ENCODE measurements at regions not wholly inside any gene's neighbourhood (a gene's known extent, or its start where the extent isn't known, plus 50 kb on each side); places are given as distances from the start of the nearest gene placed in this dataset.

DNA sequence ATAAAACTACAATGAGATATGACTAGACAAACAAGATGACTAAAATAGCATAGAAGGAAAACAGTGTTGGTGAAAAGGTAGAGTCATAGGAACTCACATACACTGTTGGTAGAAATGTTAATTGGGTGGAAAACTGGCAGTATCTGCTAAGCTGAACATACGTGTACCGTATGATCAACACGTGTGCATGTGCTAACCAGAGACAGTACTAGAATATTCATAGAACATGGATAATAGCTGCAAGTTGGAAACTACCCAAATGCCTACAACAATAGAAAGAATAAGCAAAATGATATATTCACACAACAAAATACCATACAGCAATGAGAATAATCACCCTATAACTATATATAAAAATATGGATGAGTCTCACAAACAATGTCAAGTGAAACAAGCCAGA is 184.0 kb downstream of the IBTK start:
- ATAC-seq (no peak), DNase-seq (no peak)
- TF ChIP-seq, protein P1, sequence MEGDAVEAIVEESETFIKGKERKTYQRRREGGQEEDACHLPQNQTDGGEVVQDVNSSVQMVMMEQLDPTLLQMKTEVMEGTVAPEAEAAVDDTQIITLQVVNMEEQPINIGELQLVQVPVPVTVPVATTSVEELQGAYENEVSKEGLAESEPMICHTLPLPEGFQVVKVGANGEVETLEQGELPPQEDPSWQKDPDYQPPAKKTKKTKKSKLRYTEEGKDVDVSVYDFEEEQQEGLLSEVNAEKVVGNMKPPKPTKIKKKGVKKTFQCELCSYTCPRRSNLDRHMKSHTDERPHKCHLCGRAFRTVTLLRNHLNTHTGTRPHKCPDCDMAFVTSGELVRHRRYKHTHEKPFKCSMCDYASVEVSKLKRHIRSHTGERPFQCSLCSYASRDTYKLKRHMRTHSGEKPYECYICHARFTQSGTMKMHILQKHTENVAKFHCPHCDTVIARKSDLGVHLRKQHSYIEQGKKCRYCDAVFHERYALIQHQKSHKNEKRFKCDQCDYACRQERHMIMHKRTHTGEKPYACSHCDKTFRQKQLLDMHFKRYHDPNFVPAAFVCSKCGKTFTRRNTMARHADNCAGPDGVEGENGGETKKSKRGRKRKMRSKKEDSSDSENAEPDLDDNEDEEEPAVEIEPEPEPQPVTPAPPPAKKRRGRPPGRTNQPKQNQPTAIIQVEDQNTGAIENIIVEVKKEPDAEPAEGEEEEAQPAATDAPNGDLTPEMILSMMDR (IDR thresholded peaks at IDR 0.05), result no peak
- Histone ChIP-seq H3K4me3 (ENCODE audit: low read length) (no peak overlapping the region), H3K9me3 (ENCODE audit: control insufficient read depth, insufficient read depth, low read length) (no peaks in the 10 kb centered on the region), H3K36me3 (ENCODE audit: control insufficient read depth, insufficient read depth, low read length) (no peaks in the 10 kb centered on the region), H3K27ac (ENCODE audit: low read length) (no peak overlapping the region), H3K4me1 (ENCODE audit: control insufficient read depth, insufficient read depth, low read length) (no peaks in the 10 kb centered on the region), H3K27me3 (ENCODE audit: control insufficient read depth, insufficient read depth, low read length) (no peaks in the 10 kb centered on the region)
- H3K36me3 Mint-ChIP-seq, result no peaks in the 10 kb centered on the region
- H3K4me1 Mint-ChIP-seq, result no peaks in the 10 kb centered on the region
- H3K27ac Mint-ChIP-seq, result no peak overlapping the region
- no peaks in the 10 kb centered on the region for H3K27me3 Mint-ChIP-seq (ENCODE audit: low read depth in 2 of 2)
- H3K9me3 Mint-ChIP-seq, result no peaks in the 10 kb centered on the region
- WGBS (ENCODE audit: insufficient coverage), result 98% methylated on average over 3 of the region's 3 CpGs
- H3K4me3 Mint-ChIP-seq, result no peak overlapping the region
- intact Hi-C loops (cut with micrococcal nuclease), result no loop called here

DNA sequence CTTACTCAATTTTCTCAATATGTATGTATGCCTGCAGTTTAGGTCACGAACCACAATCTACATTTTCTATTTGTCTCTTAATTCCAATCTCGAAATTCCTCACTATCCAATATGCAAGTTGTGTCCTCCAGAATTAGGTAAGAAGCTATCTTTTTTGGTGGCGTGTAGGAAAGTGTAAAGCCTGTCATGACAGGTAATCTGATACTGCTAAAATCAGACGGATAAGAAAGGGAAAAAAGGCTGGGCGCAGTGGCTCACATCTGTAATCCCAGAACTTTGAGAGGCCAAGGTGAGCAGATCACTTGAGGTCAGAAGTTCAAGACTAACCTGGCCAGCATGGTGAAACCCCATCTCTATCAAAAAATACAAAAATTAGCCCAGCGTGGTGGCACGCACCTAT is 185.3 kb downstream of the IBTK start:
- intact Hi-C loops (cut with micrococcal nuclease), result no loop called here
- H3K36me3 ChIP-seq (ENCODE audit: control insufficient read depth, insufficient read depth, low read length), result no peaks in the 10 kb centered on the region
- no peak for ATAC-seq
- no peak for DNase-seq
- no peaks in the 10 kb centered on the region for H3K36me3 Mint-ChIP-seq
- no peaks in the 10 kb centered on the region for H3K9me3 Mint-ChIP-seq
- no peaks in the 10 kb centered on the region for H3K27me3 Mint-ChIP-seq (ENCODE audit: low read depth in 2 of 2)
- WGBS (ENCODE audit: insufficient coverage), result 76% methylated on average over 5 of the region's 7 CpGs
- no peaks in the 10 kb centered on the region for H3K27me3 ChIP-seq (ENCODE audit: control insufficient read depth, insufficient read depth, low read length)
- TF ChIP-seq, protein P1 (IDR thresholded peaks at IDR 0.05), result no peak
- H3K27ac ChIP-seq (ENCODE audit: low read length), result no peak overlapping the region
- H3K9me3 ChIP-seq (ENCODE audit: control insufficient read depth, insufficient read depth, low read length), result no peaks in the 10 kb centered on the region
- H3K4me3 Mint-ChIP-seq, result no peak overlapping the region
- H3K27ac Mint-ChIP-seq, result no peak overlapping the region
- H3K4me1 ChIP-seq (ENCODE audit: control insufficient read depth, insufficient read depth, low read length), result no peaks in the 10 kb centered on the region
- H3K4me3 ChIP-seq (ENCODE audit: low read length), result no peak overlapping the region
- H3K4me1 Mint-ChIP-seq, result no peaks in the 10 kb centered on the region

DNA sequence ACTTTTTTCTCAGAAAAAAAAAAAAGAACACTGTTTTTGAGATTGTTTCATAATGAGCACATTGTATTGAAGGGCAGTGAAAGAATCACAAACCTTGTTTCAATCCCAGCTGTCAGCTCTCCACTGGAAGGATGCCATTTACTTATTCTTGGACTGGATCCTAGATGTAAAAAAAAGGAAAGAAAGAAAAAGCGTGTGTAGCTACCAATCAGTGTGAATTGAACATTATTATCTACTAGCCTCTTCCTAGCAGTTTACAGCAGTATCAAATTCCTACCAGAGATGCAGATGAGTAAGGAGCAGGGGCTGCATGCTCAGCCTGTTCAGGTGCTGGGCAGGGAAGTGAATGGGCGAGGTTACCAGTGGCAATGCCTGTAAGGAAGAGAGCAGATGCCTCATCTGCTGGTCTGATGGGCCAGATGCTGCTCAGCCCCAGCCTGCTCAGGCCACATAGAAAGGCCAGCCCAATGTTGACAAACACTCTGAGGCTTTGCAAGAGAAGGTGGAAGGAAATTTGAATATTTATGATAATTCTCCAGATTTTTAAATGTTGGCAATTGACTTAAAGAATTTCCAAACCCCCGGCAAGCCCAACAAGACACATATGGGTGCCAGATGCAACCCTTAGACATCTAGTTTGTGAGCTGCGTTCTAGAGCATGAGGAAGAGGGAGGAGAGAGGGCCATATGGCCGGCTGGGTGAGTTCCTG is 189.5 kb downstream of the IBTK start:
- H3K4me1 ChIP-seq (ENCODE audit: control insufficient read depth, insufficient read depth, low read length), result no peaks in the 10 kb centered on the region
- Mint-ChIP-seq H3K36me3 (no peaks in the 10 kb centered on the region), H3K4me1 (no peaks in the 10 kb centered on the region), H3K9me3 (peaks cover 4 to 5% of the 10 kb centered on the region in 2 donors), H3K4me3 (no peak overlapping the region), H3K27ac (no peak overlapping the region), H3K27me3 (ENCODE audit: low read depth in 2 of 2) (peaks cover 0 to 2% of the 10 kb centered on the region in 2 donors)
- intact Hi-C loops (cut with micrococcal nuclease), result no loop called here
- no peak overlapping the region for H3K4me3 ChIP-seq (ENCODE audit: low read length)
- no peak overlapping the region for H3K27ac ChIP-seq (ENCODE audit: low read length)
- DNase-seq (no peak), ATAC-seq (no peak)
- H3K9me3 ChIP-seq (ENCODE audit: control insufficient read depth, insufficient read depth, low read length), result peaks cover 3% of the 10 kb centered on the region
- WGBS (ENCODE audit: insufficient coverage), result 87% methylated on average over 4 of the region's 5 CpGs
- TF ChIP-seq, protein P1 (IDR thresholded peaks at IDR 0.05), result no peak
- H3K27me3 ChIP-seq (ENCODE audit: control insufficient read depth, insufficient read depth, low read length), result no peaks in the 10 kb centered on the region
- no peaks in the 10 kb centered on the region for H3K36me3 ChIP-seq (ENCODE audit: control insufficient read depth, insufficient read depth, low read length)

DNA sequence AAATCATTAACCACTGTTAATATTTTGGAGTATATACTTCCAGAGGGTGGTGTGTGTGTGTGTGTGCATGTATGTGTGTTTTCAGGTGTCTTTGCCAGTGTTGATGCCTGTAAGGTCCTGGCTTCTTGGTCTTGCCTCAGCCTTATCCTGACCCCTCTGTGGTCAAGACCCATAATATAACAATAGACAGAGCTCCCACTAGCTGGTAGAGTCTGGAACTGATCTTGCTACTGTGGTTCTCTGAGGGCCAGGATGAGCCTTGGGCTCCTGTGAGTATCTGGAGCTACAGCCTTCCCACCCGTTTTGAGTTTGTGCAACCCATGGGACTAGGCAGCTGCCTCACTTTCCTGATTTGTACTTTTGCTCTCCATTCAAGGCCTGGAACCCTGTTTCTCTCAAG is 191.0 kb downstream of the IBTK start:
- Histone ChIP-seq H3K4me3 (ENCODE audit: low read length) (no peak overlapping the region), H3K9me3 (ENCODE audit: control insufficient read depth, insufficient read depth, low read length) (peaks cover 3% of the 10 kb centered on the region), H3K27ac (ENCODE audit: low read length) (no peak overlapping the region), H3K27me3 (ENCODE audit: control insufficient read depth, insufficient read depth, low read length) (no peaks in the 10 kb centered on the region), H3K4me1 (ENCODE audit: control insufficient read depth, insufficient read depth, low read length) (no peaks in the 10 kb centered on the region), H3K36me3 (ENCODE audit: control insufficient read depth, insufficient read depth, low read length) (no peaks in the 10 kb centered on the region)
- TF ChIP-seq, protein P1 (IDR thresholded peaks at IDR 0.05), result no peak
- H3K27me3 Mint-ChIP-seq (ENCODE audit: low read depth in 2 of 2), result peaks cover 0 to 2% of the 10 kb centered on the region in 2 donors
- no peaks in the 10 kb centered on the region for H3K4me1 Mint-ChIP-seq
- WGBS (ENCODE audit: insufficient coverage), result 91% methylated on average over 1 of the region's 1 CpG
- ATAC-seq (no peak), DNase-seq (no peak)
- no peak overlapping the region for H3K4me3 Mint-ChIP-seq
- no peaks in the 10 kb centered on the region for H3K36me3 Mint-ChIP-seq
- no peak overlapping the region for H3K27ac Mint-ChIP-seq
- intact Hi-C loops (cut with micrococcal nuclease), result no loop called here
- H3K9me3 Mint-ChIP-seq, result peaks cover 5 to 6% of the 10 kb centered on the region in 2 donors
